Posterior vena cava (tissue), 2 donors: ENCODE measurements at regions not wholly inside any gene's neighbourhood (a gene's known extent, or its start where the extent isn't known, plus 50 kb on each side); places are given as distances from the start of the nearest gene placed in this dataset.
"Not testable (repeated sequence)": the region's sequence is repeated elsewhere in the genome, so short reads cannot be mapped to it uniquely, and the experiment has no call there.

Experiments used
- DNase-seq: peaks from one replicate; pipeline ENCODE4 v3.0.0-alpha.2; 2020; ENCODE audit warnings: low spot score
- intact Hi-C, 2 donors: fragments of 100-400 bp; cut with DNase I; formaldehyde crosslinking; loops; one replicate each; pipeline versions ENCODE4 v1.14.1 to v1.14.2; 2022 to 2023
- donor health status: DM: yes; HTN: yes; CAD: no.
- donor health status: DM: yes; HTN: yes; CAD: no.

DNA sequence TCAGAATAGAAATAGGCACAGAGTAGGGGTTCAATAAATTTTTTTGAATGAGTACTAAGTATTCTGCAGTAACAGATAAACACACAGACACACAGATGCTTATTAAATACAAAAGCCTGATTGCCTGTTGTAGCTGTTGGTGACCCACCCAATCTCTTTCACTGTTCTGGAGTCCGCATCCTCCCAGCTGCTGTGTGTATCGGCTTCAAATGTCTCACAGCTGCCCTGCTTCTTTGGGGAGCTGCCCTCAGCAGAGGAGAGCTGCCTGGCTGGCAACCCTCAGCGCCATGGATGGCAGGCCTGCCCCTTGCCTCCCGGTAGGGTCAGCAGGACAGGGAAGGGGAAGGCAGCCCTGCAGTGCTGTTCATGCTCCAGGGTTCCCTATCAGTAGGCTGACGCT is 50.5 kb upstream of the PRNP start:
- intact Hi-C loops: no loop called here

GRCh38 chr20:4635342-4635741 is 50.9 kb upstream of the PRNP start:
- no peak for DNase-seq
- intact Hi-C loops: no loop called here

More for the DNA sequence above, 50.5 kb upstream of the PRNP start:
- DNase-seq: no peak

- no peak for DNase-seq
- intact Hi-C loops: no loop called here
These were observed 52.5 kb upstream of the PRNP start for GRCh38 chr20:4633780-4634179.

GRCh38 chr20:4633379-4633778 is 52.9 kb upstream of the PRNP start:
- no peak for DNase-seq
- intact Hi-C loops: no loop called here

- DNase-seq: no peak
- intact Hi-C loops: no loop called here
These were observed 53.4 kb upstream of the PRNP start for GRCh38 chr20:4632876-4633275.

DNA sequence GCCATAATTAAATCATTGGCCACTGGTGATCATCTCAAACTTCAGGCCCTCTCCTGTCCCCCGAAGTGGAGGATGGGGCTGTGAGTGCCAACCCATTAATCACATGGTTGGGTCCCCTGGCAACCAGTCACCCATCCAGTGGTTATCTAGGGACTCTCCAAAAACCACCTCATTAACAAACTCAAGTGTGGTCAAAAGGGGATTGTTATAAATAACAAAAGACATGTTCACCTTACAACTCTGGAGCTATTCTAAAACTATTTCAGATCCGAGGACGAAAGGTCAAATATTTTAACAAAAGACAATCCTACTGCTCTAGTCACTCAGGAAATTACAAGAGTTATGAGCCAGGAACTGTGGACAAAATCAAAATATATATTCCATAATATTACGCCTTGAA is 60.0 kb upstream of the PRNP start:
- no peak for DNase-seq
- intact Hi-C loops: no loop called here

DNA sequence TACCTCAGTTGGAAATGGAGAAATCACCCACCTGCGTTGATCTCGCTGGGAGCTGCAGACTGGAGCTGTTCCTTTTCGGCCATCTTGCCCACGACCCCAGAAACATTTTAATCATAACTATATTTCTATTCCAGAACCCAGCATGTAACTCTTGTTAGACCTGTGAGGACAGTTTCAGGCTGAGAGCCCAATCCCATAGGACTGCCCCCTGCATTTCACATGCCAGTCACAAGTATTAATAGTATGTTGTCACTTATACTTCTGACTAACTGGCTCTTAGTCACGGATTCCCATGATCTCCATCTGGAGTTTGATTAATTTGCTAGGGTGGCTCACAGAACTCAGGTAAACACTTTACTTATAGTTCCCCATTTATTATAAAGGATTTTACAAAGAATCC is 60.6 kb upstream of the PRNP start:
- intact Hi-C loops: no loop called here
- no peak for DNase-seq

DNA sequence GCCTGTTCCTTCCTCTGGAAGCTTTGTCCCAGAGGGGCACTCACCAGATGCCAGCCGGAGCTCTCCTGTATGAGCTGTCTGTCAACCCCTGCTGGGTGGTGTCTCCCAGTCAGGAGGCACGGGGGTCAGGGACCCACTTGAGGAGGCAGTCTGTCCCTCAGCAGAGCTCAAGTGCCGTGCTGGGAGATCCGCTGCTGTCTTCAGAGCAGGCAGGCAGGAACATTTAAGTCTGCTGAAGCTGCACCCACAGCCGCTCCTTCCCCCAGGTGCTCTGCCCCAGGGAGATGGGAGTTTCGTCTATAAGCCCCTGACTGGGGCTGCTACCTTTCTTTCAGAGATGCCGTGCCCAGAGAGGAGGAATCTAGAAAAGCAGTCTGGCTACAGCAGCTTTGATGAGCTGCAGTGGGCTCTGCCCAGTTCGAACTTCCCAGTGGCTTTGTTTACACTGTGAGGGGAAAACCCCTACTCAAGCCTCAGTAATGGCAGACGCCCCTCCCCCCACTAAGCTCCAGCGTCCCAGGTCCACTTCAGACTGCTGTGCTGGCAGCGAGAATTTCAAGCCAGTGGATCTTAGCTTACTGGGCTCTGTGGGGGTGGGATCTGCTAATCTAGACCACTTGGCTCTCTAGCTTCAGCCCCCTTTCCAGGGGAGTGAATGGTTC is 61.5 kb upstream of the PRNP start:
- intact Hi-C loops: not testable (repeated sequence)

DNA sequence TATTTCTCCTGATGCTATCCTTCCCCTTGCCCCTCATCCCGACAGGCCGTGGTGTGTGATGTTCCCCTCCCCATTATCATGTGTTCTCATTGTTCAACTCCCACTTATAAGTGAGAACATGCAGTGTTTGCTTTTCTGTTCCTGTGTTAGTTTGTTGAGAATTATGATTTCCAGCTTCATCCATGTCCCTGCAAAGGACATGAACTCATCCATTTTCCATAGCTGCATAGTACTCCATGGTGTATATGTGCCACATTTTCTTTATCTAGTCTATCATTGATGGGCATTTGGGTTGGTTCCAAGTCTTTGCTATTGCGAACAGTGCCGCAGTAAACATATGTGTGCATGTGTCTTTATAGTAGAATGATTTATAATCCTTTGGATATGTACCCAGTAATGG is 67.1 kb upstream of the PRNP start:
- intact Hi-C loops, DNase-seq: not testable (repeated sequence)

More for the DNA sequence above, 61.5 kb upstream of the PRNP start:
- not testable (repeated sequence) for DNase-seq

- intact Hi-C loops: no loop called here
- no peak for DNase-seq
These were observed 68.8 kb upstream of the PRNP start for GRCh38 chr20:4617484-4617883.

- intact Hi-C loops: no loop called here
- DNase-seq: no peak
These were observed 69.2 kb upstream of the PRNP start for GRCh38 chr20:4617019-4617418.

GRCh38 chr20:4613718-4614620 is 72.3 kb upstream of the PRNP start:
- no peak for DNase-seq
- intact Hi-C loops: loop anchor here (2.0 kb wide), 2 partner anchors 107 to 111 kb away; partner anchors contain the start of gene PRND (in 1 of the 2)

- intact Hi-C loops: no loop called here
- DNase-seq: no peak
These were observed 73.1 kb upstream of the PRNP start for GRCh38 chr20:4613184-4613583.

GRCh38 chr20:4610871-4611270 is 75.4 kb upstream of the PRNP start:
- no peak for DNase-seq
- intact Hi-C loops: no loop called here

DNA sequence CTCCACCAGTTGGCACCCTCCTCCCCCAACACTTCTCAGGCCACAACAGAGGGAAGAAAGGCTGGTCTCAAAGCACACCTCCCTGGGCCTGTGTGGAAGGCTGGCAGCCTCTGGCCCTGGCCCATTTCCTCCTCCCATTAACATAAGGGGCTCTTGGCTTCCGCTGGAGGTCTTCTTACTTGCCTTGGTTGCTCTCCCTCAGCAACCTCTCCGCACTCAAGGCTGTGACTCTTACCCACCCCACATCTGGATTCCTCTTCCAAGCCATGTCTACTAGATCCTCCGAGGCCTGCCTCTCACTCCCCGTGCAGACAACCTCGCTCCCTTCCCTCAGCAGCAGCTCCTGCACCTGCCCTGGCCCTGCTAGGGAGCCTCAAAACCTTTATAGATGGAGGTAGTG is 76.7 kb upstream of the PRNP start:
- DNase-seq: no peak
- intact Hi-C loops: loop anchor here in 1 of 2 donors (2.0 kb wide), 1 partner anchor 109 kb away; no protein-coding TSS in a partner anchor

GRCh38 chr20:4608861-4609260 is 77.4 kb upstream of the PRNP start:
- no peak for DNase-seq

GRCh38 chr20:4607287-4607713 is 79.0 kb upstream of the PRNP start:
- no peak for DNase-seq
- intact Hi-C loops: loop anchor here in 1 of 2 donors (2.0 kb wide), 1 partner anchor 114 kb away; the partner anchor contains the start of gene PRND

More at GRCh38 chr20:4608861-4609260, 77.4 kb upstream of the PRNP start:
- intact Hi-C loops: loop anchor here in 1 of 2 donors (2.0 kb wide), 1 partner anchor 110 kb away; no protein-coding TSS in a partner anchor

DNA sequence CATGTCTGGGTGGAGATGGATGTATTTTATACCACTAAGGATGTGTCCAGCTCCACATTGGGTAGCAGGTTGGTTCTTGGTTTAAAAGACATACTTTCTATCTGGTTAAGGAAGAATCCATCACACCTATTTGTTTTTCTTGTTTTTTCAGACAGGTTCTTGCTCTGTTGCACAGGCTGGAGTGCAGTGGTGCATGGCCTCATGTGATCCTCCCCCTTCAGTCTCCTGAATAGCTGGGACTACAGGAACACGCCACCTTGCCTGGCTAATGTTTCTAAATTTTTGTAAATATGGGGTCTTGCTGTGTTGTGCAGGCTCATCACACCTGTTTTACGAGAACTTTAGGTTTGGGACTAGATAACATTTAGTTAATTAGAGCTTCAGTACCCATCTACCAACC is 80.2 kb upstream of the PRNP start:
- DNase-seq: no peak
- intact Hi-C loops: loop anchor here in 1 of 2 donors (2.0 kb wide), 1 partner anchor 115 kb away; the partner anchor contains the start of gene PRND

GRCh38 chr20:4605166-4605565 is 81.1 kb upstream of the PRNP start:
- intact Hi-C loops: no loop called here
- no peak for DNase-seq

- no peak for DNase-seq
- intact Hi-C loops: no loop called here
These were observed 81.7 kb upstream of the PRNP start for GRCh38 chr20:4604580-4604979.
